ENCODE measurements at regions not wholly inside any gene's neighbourhood (a gene's known extent, or its start where the extent isn't known, plus 50 kb on each side); places are given as distances from the start of the nearest gene placed in this dataset.

DNA sequence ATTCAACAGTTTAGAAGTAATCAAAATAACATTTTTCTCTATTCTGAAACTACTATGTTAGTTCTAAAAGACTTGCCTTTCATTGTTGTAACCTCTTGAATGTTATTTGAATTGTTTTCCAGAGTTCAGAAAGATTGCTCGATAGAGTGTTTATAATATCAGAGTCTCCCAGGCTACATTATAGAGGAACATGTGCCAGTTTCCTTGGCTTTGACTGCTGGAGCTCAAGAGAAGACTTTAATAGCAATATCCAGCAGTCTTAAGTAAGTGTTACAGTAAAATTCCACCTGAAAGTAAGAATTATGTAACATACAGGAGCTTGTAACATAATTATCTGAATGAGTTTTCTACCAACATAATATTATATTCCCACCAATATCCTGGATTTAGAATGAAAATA is 991.8 kb upstream of the ADGRB3 start:
- H3K4me3 ChIP-seq (ENCODE audit: low read length) = no peak overlapping the region
- no peak for TF ChIP-seq CTCF (IDR thresholded peaks at IDR 0.05; ENCODE audit: insufficient read depth, low read depth, low read length, missing control alignments)
- DNase-seq (ENCODE audit: low read depth) = no peak

DNA sequence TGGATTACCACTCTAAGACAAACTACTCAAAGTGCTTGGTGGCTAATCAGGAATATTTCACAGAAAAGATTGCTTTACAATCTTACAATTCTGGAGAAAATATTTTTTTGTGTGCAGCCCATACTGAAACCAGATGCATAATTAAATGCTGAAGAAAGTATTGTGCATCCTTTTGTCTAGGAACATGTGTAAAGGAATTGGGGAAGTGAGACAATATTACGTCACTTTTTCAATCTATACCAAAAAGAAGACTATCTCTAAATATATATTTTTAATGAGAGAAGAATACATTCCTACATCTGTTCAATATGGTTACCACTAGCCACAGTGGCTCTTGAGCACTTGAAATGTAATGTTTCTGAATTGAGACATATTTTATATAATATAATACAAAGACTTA is 992.5 kb upstream of the ADGRB3 start:
- H3K4me3 ChIP-seq (ENCODE audit: low read length) = no peak overlapping the region
- TF ChIP-seq CTCF (IDR thresholded peaks at IDR 0.05; ENCODE audit: insufficient read depth, low read depth, low read length, missing control alignments) = no peak
- no peak for DNase-seq (ENCODE audit: low read depth)

DNA sequence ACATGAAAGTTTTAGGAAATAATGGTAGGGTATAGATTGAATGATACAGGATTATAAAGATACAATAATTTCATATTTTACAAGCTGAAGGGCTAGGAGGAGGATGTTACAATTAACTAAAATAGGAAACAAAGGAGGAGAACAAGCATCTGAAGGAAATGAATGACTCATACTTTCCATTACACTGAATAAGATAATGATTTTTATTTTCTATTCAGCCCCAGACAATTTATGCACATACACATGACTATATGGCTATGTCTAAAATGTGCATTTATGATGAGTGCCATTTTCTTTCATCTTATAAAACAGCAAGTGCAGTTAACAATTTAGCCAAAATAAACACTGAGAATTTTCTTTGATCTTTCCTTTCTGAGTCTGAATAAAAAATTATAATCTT is 994.6 kb upstream of the ADGRB3 start:
- DNase-seq (ENCODE audit: low read depth) = no peak
- no peak for TF ChIP-seq CTCF (IDR thresholded peaks at IDR 0.05; ENCODE audit: insufficient read depth, low read depth, low read length, missing control alignments)
- no peak overlapping the region for H3K4me3 ChIP-seq (ENCODE audit: low read length)

DNA sequence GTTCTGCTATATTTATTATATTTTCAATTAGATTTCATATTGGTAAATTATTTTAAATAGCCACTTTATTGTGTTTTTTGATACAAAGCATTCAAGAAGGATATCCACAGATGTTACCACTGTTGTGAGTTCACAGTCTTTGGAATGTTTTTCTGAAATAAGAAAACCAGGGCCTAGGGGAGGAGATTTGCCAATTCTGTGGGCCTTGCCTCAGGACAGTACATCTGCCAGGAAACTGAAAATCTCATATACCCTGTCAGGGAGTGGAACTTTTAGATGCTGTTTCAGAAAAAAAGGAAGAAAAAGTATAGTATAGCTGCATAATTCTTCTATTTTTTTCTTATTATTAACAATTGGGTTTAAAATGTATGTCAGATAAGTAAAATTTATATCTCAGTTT is 995.9 kb upstream of the ADGRB3 start:
- no peak overlapping the region for H3K4me3 ChIP-seq (ENCODE audit: low read length)
- no peak for DNase-seq (ENCODE audit: low read depth)

GRCh38 chr6:67634199-67634598 is 1000.9 kb upstream of the ADGRB3 start:
- no peak overlapping the region for H3K4me3 ChIP-seq (ENCODE audit: low read length)
- TF ChIP-seq CTCF (IDR thresholded peaks at IDR 0.05; ENCODE audit: insufficient read depth, low read depth, low read length, missing control alignments) = no peak
- no peak for DNase-seq (ENCODE audit: low read depth)

More for the DNA sequence above, 995.9 kb upstream of the ADGRB3 start:
- TF ChIP-seq CTCF (IDR thresholded peaks at IDR 0.05; ENCODE audit: insufficient read depth, low read depth, low read length, missing control alignments) = no peak

GRCh38 chr6:67633058-67633457 is 1002.0 kb upstream of the ADGRB3 start:
- DNase-seq (ENCODE audit: low read depth) = no peak
- TF ChIP-seq CTCF (IDR thresholded peaks at IDR 0.05; ENCODE audit: insufficient read depth, low read depth, low read length, missing control alignments) = no peak
- no peak overlapping the region for H3K4me3 ChIP-seq (ENCODE audit: low read length)

DNA sequence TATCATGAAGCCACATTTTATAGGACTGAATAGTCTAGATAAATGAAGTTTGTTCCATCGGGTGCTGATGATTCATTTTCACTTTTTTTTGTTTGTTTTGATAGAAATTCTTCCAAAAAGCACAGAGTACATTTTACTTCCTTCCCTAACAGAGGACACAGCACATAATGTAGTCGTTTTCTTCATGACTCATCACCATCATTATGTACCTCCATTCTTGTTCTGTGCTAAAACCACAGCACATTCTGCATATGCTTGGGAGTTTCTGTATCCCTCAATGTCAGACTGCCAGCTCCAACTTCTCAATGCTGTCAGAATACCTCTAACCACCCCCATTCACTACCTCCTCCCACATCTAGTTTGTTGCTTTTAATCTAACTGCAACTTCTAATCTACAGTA is 1004.9 kb upstream of the ADGRB3 start:
- H3K4me3 ChIP-seq (ENCODE audit: low read length) = no peak overlapping the region
- peak; percentile 2 for DNase-seq (ENCODE audit: low read depth)
- no peak for TF ChIP-seq CTCF (IDR thresholded peaks at IDR 0.05; ENCODE audit: insufficient read depth, low read depth, low read length, missing control alignments)
